Fibroblast of skin of left quadriceps (primary cell): ENCODE measurements at regions not wholly inside any gene's neighbourhood (a gene's known extent, or its start where the extent isn't known, plus 50 kb on each side); places are given as distances from the start of the nearest gene placed in this dataset.
"Not testable (repeated sequence)": the region's sequence is repeated elsewhere in the genome, so short reads cannot be mapped to it uniquely, and the experiment has no call there.

Experiments
- DNase-seq, 2 experiments: peaks; one replicate each; pipeline ENCODE4 v3.0.0-alpha.2; 2013; ENCODE audit warnings: low read depth in 2 of 2

GRCh38 chr2:209160800-209161588 is 262.9 kb upstream of the MAP2 start:
- DNase-seq = no peak

GRCh38 chr2:209162129-209162528 is 261.7 kb upstream of the MAP2 start:
- no peak for DNase-seq

GRCh38 chr2:209181984-209182383 is 241.9 kb upstream of the MAP2 start:
- no peak for DNase-seq

- DNase-seq = not testable (repeated sequence)
Measured at GRCh38 chr2:209186886-209187285, 237.0 kb upstream of the MAP2 start.

GRCh38 chr2:209189893-209190292 is 234.0 kb upstream of the MAP2 start:
- DNase-seq = no peak

- DNase-seq = no peak
Measured at GRCh38 chr2:209191139-209191538, 232.7 kb upstream of the MAP2 start.

GRCh38 chr2:209194717-209195116 is 229.1 kb upstream of the MAP2 start:
- no peak for DNase-seq

GRCh38 chr2:209208211-209208610 is 215.6 kb upstream of the MAP2 start:
- no peak for DNase-seq

- DNase-seq = no peak
Measured at GRCh38 chr2:209209943-209210342, 213.9 kb upstream of the MAP2 start.

- DNase-seq = no peak
Measured at GRCh38 chr2:209230560-209230959, 193.3 kb upstream of the MAP2 start.

GRCh38 chr2:209236377-209236776 is 187.5 kb upstream of the MAP2 start:
- DNase-seq = no peak

GRCh38 chr2:209238765-209239584 is 184.9 kb upstream of the MAP2 start:
- no peak for DNase-seq

- DNase-seq = no peak
Measured at GRCh38 chr2:209239585-209239938, 184.3 kb upstream of the MAP2 start.

GRCh38 chr2:209240204-209240603 is 183.6 kb upstream of the MAP2 start:
- DNase-seq = no peak

GRCh38 chr2:209253544-209253943 is 170.3 kb upstream of the MAP2 start:
- DNase-seq = no peak

GRCh38 chr2:209259767-209260166 is 164.1 kb upstream of the MAP2 start:
- DNase-seq = no peak

GRCh38 chr2:209260281-209260680 is 163.6 kb upstream of the MAP2 start:
- no peak for DNase-seq

GRCh38 chr2:209261366-209262053 is 162.3 kb upstream of the MAP2 start:
- not testable (repeated sequence) for DNase-seq

GRCh38 chr2:209269024-209269423 is 154.8 kb upstream of the MAP2 start:
- no peak for DNase-seq

GRCh38 chr2:209276000-209276399 is 147.8 kb upstream of the MAP2 start:
- no peak for DNase-seq

- DNase-seq = no peak
Measured at GRCh38 chr2:209277444-209277843, 146.4 kb upstream of the MAP2 start.

GRCh38 chr2:209298601-209299000 is 125.2 kb upstream of the MAP2 start:
- DNase-seq = no peak

- not testable (repeated sequence) for DNase-seq
Measured at GRCh38 chr2:209299478-209299877, 124.4 kb upstream of the MAP2 start.
